ENCODE measurements at regions not wholly inside any gene's neighbourhood (a gene's known extent, or its start where the extent isn't known, plus 50 kb on each side); places are given as distances from the start of the nearest gene placed in this dataset.

- H3K36me3 ChIP-seq (ENCODE audit: low read depth), result no peaks in the 10 kb centered on the region
- H3K27ac ChIP-seq (ENCODE audit: poor library complexity, severe bottlenecking), result no peak overlapping the region
- H3K4me3 ChIP-seq (ENCODE audit: severe bottlenecking), result no peak overlapping the region
- H3K27me3 ChIP-seq (ENCODE audit: insufficient read depth, poor library complexity, severe bottlenecking), result no peaks in the 10 kb centered on the region
- H3K9me3 ChIP-seq (ENCODE audit: severe bottlenecking), result no peaks in the 10 kb centered on the region
- H3K4me1 ChIP-seq (ENCODE audit: insufficient read depth, poor library complexity, severe bottlenecking), result no peaks in the 10 kb centered on the region
- DNase-seq (ENCODE audit: low spot score), result no peak
- no peak for ATAC-seq (ENCODE audit: low read depth)
- no peak for TF ChIP-seq CTCF (IDR thresholded peaks at IDR 0.05; ENCODE audit: poor library complexity, severe bottlenecking)
Measured at GRCh38 chr13:104015646-104016396, 949.6 kb upstream of the SLC10A2 start.

- Histone ChIP-seq H3K9me3 (ENCODE audit: severe bottlenecking) (no peaks in the 10 kb centered on the region), H3K4me3 (ENCODE audit: severe bottlenecking) (no peak overlapping the region), H3K36me3 (ENCODE audit: low read depth) (no peaks in the 10 kb centered on the region), H3K27ac (ENCODE audit: poor library complexity, severe bottlenecking) (no peak overlapping the region), H3K27me3 (ENCODE audit: insufficient read depth, poor library complexity, severe bottlenecking) (no peaks in the 10 kb centered on the region), H3K4me1 (ENCODE audit: insufficient read depth, poor library complexity, severe bottlenecking) (no peaks in the 10 kb centered on the region)
- no peak for TF ChIP-seq CTCF (IDR thresholded peaks at IDR 0.05; ENCODE audit: poor library complexity, severe bottlenecking)
- DNase-seq (ENCODE audit: low spot score), result no peak
- no peak for ATAC-seq (ENCODE audit: low read depth)
Measured at GRCh38 chr13:104014803-104015645, 948.8 kb upstream of the SLC10A2 start.

- no peak for TF ChIP-seq CTCF (IDR thresholded peaks at IDR 0.05; ENCODE audit: poor library complexity, severe bottlenecking)
- no peak overlapping the region for H3K4me3 ChIP-seq (ENCODE audit: severe bottlenecking)
- H3K27ac ChIP-seq (ENCODE audit: poor library complexity, severe bottlenecking), result no peak overlapping the region
- no peaks in the 10 kb centered on the region for H3K9me3 ChIP-seq (ENCODE audit: severe bottlenecking)
- H3K36me3 ChIP-seq (ENCODE audit: low read depth), result no peaks in the 10 kb centered on the region
- no peaks in the 10 kb centered on the region for H3K27me3 ChIP-seq (ENCODE audit: insufficient read depth, poor library complexity, severe bottlenecking)
- ATAC-seq (ENCODE audit: low read depth) (no peak), DNase-seq (ENCODE audit: low spot score) (no peak)
- peaks cover 11% of the 10 kb centered on the region for H3K4me1 ChIP-seq (ENCODE audit: insufficient read depth, poor library complexity, severe bottlenecking)
Measured at GRCh38 chr13:104011505-104012241, 945.5 kb upstream of the SLC10A2 start.

GRCh38 chr13:104008541-104009435 lies 942.6 kb upstream of the SLC10A2 start:
- H3K36me3 ChIP-seq (ENCODE audit: low read depth), result no peaks in the 10 kb centered on the region
- no peaks in the 10 kb centered on the region for H3K27me3 ChIP-seq (ENCODE audit: insufficient read depth, poor library complexity, severe bottlenecking)
- no peaks in the 10 kb centered on the region for H3K9me3 ChIP-seq (ENCODE audit: severe bottlenecking)
- ATAC-seq (ENCODE audit: low read depth) (peak; percentile 85), DNase-seq (ENCODE audit: low spot score) (no peak)
- H3K4me1 ChIP-seq (ENCODE audit: insufficient read depth, poor library complexity, severe bottlenecking), result peaks cover 25% of the 10 kb centered on the region
- no peak overlapping the region for H3K27ac ChIP-seq (ENCODE audit: poor library complexity, severe bottlenecking)
- H3K4me3 ChIP-seq (ENCODE audit: severe bottlenecking), result no peak overlapping the region
- TF ChIP-seq CTCF (IDR thresholded peaks at IDR 0.05; ENCODE audit: poor library complexity, severe bottlenecking), result no peak

Measured in RWPE2 (cell line).